Skeletal muscle satellite cell (primary cell): ENCODE measurements at regions not wholly inside any gene's neighbourhood (a gene's known extent, or its start where the extent isn't known, plus 50 kb on each side); places are given as distances from the start of the nearest gene placed in this dataset.
"Not testable (repeated sequence)": the region's sequence is repeated elsewhere in the genome, so short reads cannot be mapped to it uniquely, and the experiment has no call there.

Experiments
- H3K27me3 ChIP-seq: 2 replicates; pipeline ENCODE4 v1.7.0; 2013; ENCODE audit warnings: low read length; ENCODE audit not compliant: control insufficient read depth, insufficient read depth
- H3K36me3 ChIP-seq: 2 replicates; pipeline ENCODE4 v1.7.0; 2013; ENCODE audit warnings: mild to moderate bottlenecking, control low read depth, low read length; ENCODE audit not compliant: insufficient read depth
- H3K4me1 ChIP-seq: 2 replicates; pipeline ENCODE4 v1.7.0; 2013; ENCODE audit warnings: low read length; ENCODE audit not compliant: control insufficient read depth, insufficient read depth
- H3K4me2 ChIP-seq: 2 replicates; pipeline ENCODE4 v1.7.0; 2013; ENCODE audit warnings: mild to moderate bottlenecking, low read length
- H3K4me3 ChIP-seq: 2 replicates; pipeline ENCODE4 v1.7.0; 2013; ENCODE audit warnings: low read length
- H3K9ac ChIP-seq: 2 replicates; pipeline ENCODE4 v1.7.0; 2013; ENCODE audit warnings: mild to moderate bottlenecking, low read depth, low read length, moderate library complexity
- H3K9me3 ChIP-seq: replicated peaks from 2 replicates; pipeline ENCODE4 v1.7.0; 2013; ENCODE audit warnings: mild to moderate bottlenecking, control low read depth, low read length

- Histone ChIP-seq H3K4me1 (peaks cover 7% of the 10 kb centered on the region), H3K4me2 (no peak overlapping the region), H3K9ac (no peak overlapping the region), H3K36me3 (no peaks in the 10 kb centered on the region), H3K9me3 (no peaks in the 10 kb centered on the region), H3K4me3 (no peak overlapping the region), H3K27me3 (no peaks in the 10 kb centered on the region)
These were observed 59.0 kb downstream of the FASLG start for GRCh38 chr1:172717722-172718465.

- Histone ChIP-seq H3K36me3 (no peaks in the 10 kb centered on the region), H3K9ac (no peak overlapping the region), H3K27me3 (no peaks in the 10 kb centered on the region), H3K9me3 (no peaks in the 10 kb centered on the region), H3K4me1 (peaks cover 7% of the 10 kb centered on the region), H3K4me2 (peak overlapping the region; percentile 2), H3K4me3 (no peak overlapping the region)
These were observed 60.2 kb downstream of the FASLG start for GRCh38 chr1:172719066-172719627.

- H3K4me3 ChIP-seq: no peak overlapping the region
- H3K4me1 ChIP-seq: peaks cover 7% of the 10 kb centered on the region
- H3K4me2 ChIP-seq: peak overlapping the region; percentile 2
- no peaks in the 10 kb centered on the region for H3K27me3 ChIP-seq
- H3K9me3 ChIP-seq: no peaks in the 10 kb centered on the region
- H3K36me3 ChIP-seq: no peaks in the 10 kb centered on the region
- H3K9ac ChIP-seq: no peak overlapping the region
These were observed 60.8 kb downstream of the FASLG start for GRCh38 chr1:172719694-172720138.

GRCh38 chr1:172720339-172720738 lies 61.4 kb downstream of the FASLG start:
- H3K4me1 ChIP-seq: peaks cover 7% of the 10 kb centered on the region
- H3K9me3 ChIP-seq: no peaks in the 10 kb centered on the region
- H3K36me3 ChIP-seq: no peaks in the 10 kb centered on the region
- H3K27me3 ChIP-seq: no peaks in the 10 kb centered on the region
- H3K9ac ChIP-seq: no peak overlapping the region
- no peak overlapping the region for H3K4me3 ChIP-seq
- H3K4me2 ChIP-seq: no peak overlapping the region

- Histone ChIP-seq H3K4me1 (peaks cover 7% of the 10 kb centered on the region), H3K9me3 (no peaks in the 10 kb centered on the region), H3K4me2 (no peak overlapping the region), H3K27me3 (no peaks in the 10 kb centered on the region), H3K9ac (no peak overlapping the region), H3K4me3 (no peak overlapping the region), H3K36me3 (no peaks in the 10 kb centered on the region)
These were observed 64.3 kb downstream of the FASLG start for GRCh38 chr1:172723251-172723650.

- Histone ChIP-seq H3K4me3 (no peak overlapping the region), H3K4me1 (peaks cover 2% of the 10 kb centered on the region), H3K9me3 (no peaks in the 10 kb centered on the region), H3K9ac (no peak overlapping the region), H3K36me3 (no peaks in the 10 kb centered on the region), H3K4me2 (no peak overlapping the region), H3K27me3 (no peaks in the 10 kb centered on the region)
These were observed 65.3 kb downstream of the FASLG start for GRCh38 chr1:172724232-172724631.

- Histone ChIP-seq H3K36me3 (no peaks in the 10 kb centered on the region), H3K4me1 (no peaks in the 10 kb centered on the region), H3K27me3 (no peaks in the 10 kb centered on the region), H3K4me2 (no peak overlapping the region), H3K9me3 (no peaks in the 10 kb centered on the region), H3K4me3 (no peak overlapping the region), H3K9ac (no peak overlapping the region)
These were observed 66.1 kb downstream of the FASLG start for GRCh38 chr1:172724765-172725613.

GRCh38 chr1:172726740-172727139 lies 67.8 kb downstream of the FASLG start:
- Histone ChIP-seq H3K27me3 (no peaks in the 10 kb centered on the region), H3K36me3 (no peaks in the 10 kb centered on the region), H3K4me1 (no peaks in the 10 kb centered on the region), H3K9ac (no peak overlapping the region), H3K9me3 (no peaks in the 10 kb centered on the region), H3K4me2 (no peak overlapping the region), H3K4me3 (no peak overlapping the region)

- Histone ChIP-seq H3K9me3 (no peaks in the 10 kb centered on the region), H3K4me3 (no peak overlapping the region), H3K4me1 (no peaks in the 10 kb centered on the region), H3K36me3 (no peaks in the 10 kb centered on the region), H3K9ac (no peak overlapping the region), H3K27me3 (no peaks in the 10 kb centered on the region), H3K4me2 (no peak overlapping the region)
These were observed 68.5 kb downstream of the FASLG start for GRCh38 chr1:172727275-172727857.

GRCh38 chr1:172727956-172728603 lies 69.2 kb downstream of the FASLG start:
- no peaks in the 10 kb centered on the region for H3K27me3 ChIP-seq
- H3K36me3 ChIP-seq: no peaks in the 10 kb centered on the region
- H3K4me3 ChIP-seq: no peak overlapping the region
- no peak overlapping the region for H3K9ac ChIP-seq
- H3K4me1 ChIP-seq: no peaks in the 10 kb centered on the region
- no peak overlapping the region for H3K4me2 ChIP-seq
- H3K9me3 ChIP-seq: no peaks in the 10 kb centered on the region

GRCh38 chr1:172728705-172729104 lies 69.8 kb downstream of the FASLG start:
- H3K36me3 ChIP-seq, H3K4me1 ChIP-seq, H3K27me3 ChIP-seq, H3K9ac ChIP-seq, H3K4me2 ChIP-seq, H3K4me3 ChIP-seq, H3K9me3 ChIP-seq: not testable (repeated sequence)
